ENCODE measurements at regions not wholly inside any gene's neighbourhood (a gene's known extent, or its start where the extent isn't known, plus 50 kb on each side); places are given as distances from the start of the nearest gene placed in this dataset.

DNA sequence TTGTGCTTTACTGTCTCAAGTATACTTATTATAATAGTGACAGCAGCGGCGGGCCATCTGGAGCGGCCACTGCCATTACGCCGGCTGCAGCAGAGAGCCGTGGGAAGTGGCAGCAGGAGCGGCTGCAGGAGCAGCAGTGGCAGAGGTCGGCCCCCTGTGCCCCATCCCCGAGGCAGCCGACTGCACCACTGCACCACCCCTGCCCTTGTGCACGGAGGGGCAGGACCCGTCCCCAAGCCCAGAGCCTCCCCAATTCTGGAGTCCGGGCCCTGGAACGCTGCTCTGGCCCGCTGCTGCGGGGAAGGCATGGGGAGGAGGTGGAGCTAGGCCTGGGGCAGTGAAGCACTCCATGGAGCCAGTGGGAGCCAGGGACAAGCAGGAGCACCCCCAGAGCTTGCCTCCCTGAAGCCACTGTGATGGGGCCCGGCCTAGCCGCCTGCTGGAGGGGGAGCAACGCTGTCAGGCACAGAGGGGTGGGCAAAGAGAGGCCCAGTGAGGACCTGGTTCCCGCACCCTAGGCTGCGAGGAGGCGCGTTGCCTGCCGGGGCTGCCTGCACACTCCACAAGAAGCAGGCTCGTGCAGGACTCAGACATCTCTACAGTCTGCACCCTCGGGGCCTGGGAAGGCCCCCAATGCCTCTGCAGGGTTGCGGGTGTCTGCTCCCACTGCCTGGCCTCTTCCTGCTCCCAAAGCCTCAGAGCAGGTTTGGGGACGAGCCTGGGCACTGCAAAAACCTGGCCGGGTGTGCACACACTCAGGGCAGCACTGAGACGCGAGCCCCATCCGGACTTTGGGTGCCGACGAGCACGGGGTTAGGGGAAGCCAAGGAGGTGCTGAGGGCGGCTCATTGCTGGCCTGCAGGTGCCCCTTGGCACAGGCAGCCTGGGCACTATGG is 74.2 kb upstream of the RASSF8 start:
- TF ChIP-seq, protein P1, sequence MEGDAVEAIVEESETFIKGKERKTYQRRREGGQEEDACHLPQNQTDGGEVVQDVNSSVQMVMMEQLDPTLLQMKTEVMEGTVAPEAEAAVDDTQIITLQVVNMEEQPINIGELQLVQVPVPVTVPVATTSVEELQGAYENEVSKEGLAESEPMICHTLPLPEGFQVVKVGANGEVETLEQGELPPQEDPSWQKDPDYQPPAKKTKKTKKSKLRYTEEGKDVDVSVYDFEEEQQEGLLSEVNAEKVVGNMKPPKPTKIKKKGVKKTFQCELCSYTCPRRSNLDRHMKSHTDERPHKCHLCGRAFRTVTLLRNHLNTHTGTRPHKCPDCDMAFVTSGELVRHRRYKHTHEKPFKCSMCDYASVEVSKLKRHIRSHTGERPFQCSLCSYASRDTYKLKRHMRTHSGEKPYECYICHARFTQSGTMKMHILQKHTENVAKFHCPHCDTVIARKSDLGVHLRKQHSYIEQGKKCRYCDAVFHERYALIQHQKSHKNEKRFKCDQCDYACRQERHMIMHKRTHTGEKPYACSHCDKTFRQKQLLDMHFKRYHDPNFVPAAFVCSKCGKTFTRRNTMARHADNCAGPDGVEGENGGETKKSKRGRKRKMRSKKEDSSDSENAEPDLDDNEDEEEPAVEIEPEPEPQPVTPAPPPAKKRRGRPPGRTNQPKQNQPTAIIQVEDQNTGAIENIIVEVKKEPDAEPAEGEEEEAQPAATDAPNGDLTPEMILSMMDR (conservative IDR thresholded peaks at IDR 0.05; ENCODE audit: low read length): no peak
- TF ChIP-seq EZH2phosphoT487 (IDR thresholded peaks at IDR 0.05; ENCODE audit: borderline replicate concordance, low read depth, low read length): no peak
